Nephron progenitor cell (in vitro differentiated cells): ENCODE measurements at regions not wholly inside any gene's neighbourhood (a gene's known extent, or its start where the extent isn't known, plus 50 kb on each side); places are given as distances from the start of the nearest gene placed in this dataset.

ENCODE experiments used
- DNase-seq: peaks from one replicate; pipeline ENCODE4 v3.0.0; 2021
- H3K27ac Mint-ChIP-seq: 2 replicates; pipeline ENCODE4 v1.8.0; 2021; ENCODE audit warnings: mild to moderate bottlenecking, moderate library complexity, mixed read lengths
- H3K27me3 Mint-ChIP-seq: 2 replicates; pipeline ENCODE4 v1.8.0; 2021; ENCODE audit warnings: mild to moderate bottlenecking, low read depth, mixed read lengths; ENCODE audit not compliant: poor library complexity
- H3K36me3 Mint-ChIP-seq: 2 replicates; pipeline ENCODE4 v1.8.0; 2021; ENCODE audit warnings: low read depth, mixed read lengths
- H3K4me1 Mint-ChIP-seq: 2 replicates; pipeline ENCODE4 v1.8.0; 2021; ENCODE audit warnings: mixed read lengths
- H3K4me3 Mint-ChIP-seq: 2 replicates; pipeline ENCODE4 v1.8.0; 2021; ENCODE audit warnings: mild to moderate bottlenecking, moderate library complexity, mixed read lengths
- H3K9me3 Mint-ChIP-seq: 2 replicates; pipeline ENCODE4 v1.8.0; 2021; ENCODE audit warnings: mild to moderate bottlenecking, moderate library complexity, mixed read lengths
- CTCF ChIP-seq: fragments of 200-600 bp; sonication (generic); IDR thresholded peaks from 2 replicates; pipeline ENCODE4 v1.5.0; 2021; ENCODE audit warnings: antibody characterized with exemption

- no peak for TF ChIP-seq CTCF
- Mint-ChIP-seq H3K36me3 (peaks cover 15% of the 10 kb centered on the region), H3K4me1 (peaks cover 40% of the 10 kb centered on the region), H3K27me3 (no peaks in the 10 kb centered on the region), H3K4me3 (no peak overlapping the region), H3K9me3 (peaks cover 14% of the 10 kb centered on the region), H3K27ac (no peak overlapping the region)
- no peak for DNase-seq
Observed at GRCh38 chr1:83098131-83098530, 900.8 kb downstream of the TTLL7 start.

- Mint-ChIP-seq H3K36me3 (peaks cover 15% of the 10 kb centered on the region), H3K27ac (no peak overlapping the region), H3K4me1 (peaks cover 36% of the 10 kb centered on the region), H3K4me3 (no peak overlapping the region), H3K27me3 (no peaks in the 10 kb centered on the region), H3K9me3 (peaks cover 14% of the 10 kb centered on the region)
- no peak for DNase-seq
- TF ChIP-seq CTCF, result no peak
Observed at GRCh38 chr1:83097715-83098114, 901.2 kb downstream of the TTLL7 start.

GRCh38 chr1:83095570-83095969, 903.4 kb downstream of the TTLL7 start:
- no peak overlapping the region for H3K27ac Mint-ChIP-seq
- no peak for DNase-seq
- no peak overlapping the region for H3K4me3 Mint-ChIP-seq
- no peak for TF ChIP-seq CTCF
- H3K4me1 Mint-ChIP-seq, result peaks cover 15% of the 10 kb centered on the region
- H3K36me3 Mint-ChIP-seq, result peaks cover 15% of the 10 kb centered on the region
- peaks cover 14% of the 10 kb centered on the region for H3K9me3 Mint-ChIP-seq
- no peaks in the 10 kb centered on the region for H3K27me3 Mint-ChIP-seq

GRCh38 chr1:83090195-83090594, 908.7 kb downstream of the TTLL7 start:
- Mint-ChIP-seq H3K36me3 (peaks cover 3% of the 10 kb centered on the region), H3K27ac (no peak overlapping the region), H3K4me1 (peaks cover 10% of the 10 kb centered on the region), H3K27me3 (no peaks in the 10 kb centered on the region), H3K9me3 (peaks cover 2% of the 10 kb centered on the region), H3K4me3 (no peak overlapping the region)
- TF ChIP-seq CTCF, result no peak
- DNase-seq, result no peak

- H3K36me3 Mint-ChIP-seq, result no peaks in the 10 kb centered on the region
- no peak overlapping the region for H3K4me3 Mint-ChIP-seq
- no peak for DNase-seq
- H3K9me3 Mint-ChIP-seq, result no peaks in the 10 kb centered on the region
- H3K27ac Mint-ChIP-seq, result no peak overlapping the region
- H3K27me3 Mint-ChIP-seq, result no peaks in the 10 kb centered on the region
- H3K4me1 Mint-ChIP-seq, result peaks cover 10% of the 10 kb centered on the region
- no peak for TF ChIP-seq CTCF
Observed at GRCh38 chr1:83087851-83088250, 911.1 kb downstream of the TTLL7 start.

GRCh38 chr1:83086986-83087512, 911.9 kb downstream of the TTLL7 start:
- TF ChIP-seq CTCF, result no peak
- no peak for DNase-seq
- H3K4me3 Mint-ChIP-seq, result no peak overlapping the region
- H3K4me1 Mint-ChIP-seq, result peaks cover 10% of the 10 kb centered on the region
- H3K27ac Mint-ChIP-seq, result no peak overlapping the region
- H3K27me3 Mint-ChIP-seq, result no peaks in the 10 kb centered on the region
- H3K9me3 Mint-ChIP-seq, result no peaks in the 10 kb centered on the region
- H3K36me3 Mint-ChIP-seq, result no peaks in the 10 kb centered on the region
